Adrenal gland (tissue), 9 donors: ENCODE measurements at regions not wholly inside any gene's neighbourhood (a gene's known extent, or its start where the extent isn't known, plus 50 kb on each side); places are given as distances from the start of the nearest gene placed in this dataset.

ENCODE experiments used
- DNase-seq, 7 donors: peaks; one replicate each; pipeline ENCODE4 v3.0.0-alpha.2; 2019 to 2020
- H3K27ac ChIP-seq, 5 donors: fragments of 200-600 bp; sonication (generic) in 4 of 5; 1 replicate in 3 of 5; 2 replicates in 2 of 5; pipeline versions ENCODE4 v1.5.1 to v1.8.0; 2016 to 2020; ENCODE audit warnings: mild to moderate bottlenecking in 1 of 5
- H3K27me3 ChIP-seq: fragments of 200-600 bp; 2 replicates; pipeline ENCODE4 v1.8.0; 2021
- H3K36me3 ChIP-seq, 2 donors: fragments of 200-600 bp; replicated peaks in 1 of 2; 1 replicate in 1 of 2; 2 replicates in 1 of 2; pipeline versions ENCODE4 v1.5.1 to v1.8.0; 2018 to 2022
- H3K4me1 ChIP-seq, 2 donors: fragments of 200-600 bp; replicated peaks in 1 of 2; 1 replicate in 1 of 2; 2 replicates in 1 of 2; pipeline versions ENCODE4 v1.5.1 to v1.8.0; 2018 to 2021
- H3K4me3 ChIP-seq, 4 donors: fragments of 200-600 bp; sonication (generic) in 3 of 4; one replicate each; pipeline ENCODE4 v1.5.1; 2016 to 2018
- H3K9me3 ChIP-seq, 3 donors: fragments of 200-600 bp; sonication (generic) in 1 of 3; replicated peaks in 1 of 3; 1 replicate in 2 of 3; 2 replicates in 1 of 3; pipeline versions ENCODE4 v1.5.1 to v1.8.0; 2016 to 2021
- CTCF ChIP-seq, 6 experiments: fragments of 450-650 bp in 4 of 6; fragments of 200-600 bp in 2 of 6; sonication (generic) in 1 of 6; IDR thresholded peaks; 1 replicate in 5 of 6; 2 replicates in 1 of 6; pipeline versions ENCODE4 v1.5.1 to v1.8.0; 2016 to 2021; ENCODE audit warnings: antibody characterized with exemption in 6 of 6, mild to moderate bottlenecking in 2 of 6, moderate library complexity in 1 of 6
- POLR2A ChIP-seq, 2 donors: fragments of 450-650 bp; IDR thresholded peaks; one replicate each; pipeline ENCODE4 v1.6.1; 2017; ENCODE audit warnings: antibody characterized with exemption in 2 of 2, mild to moderate bottlenecking in 2 of 2, moderate library complexity in 1 of 2
- WGBS, 4 donors: extraction: QIAGEN DNeasy Blood & Tissue Kit in 2 of 4; methylation state at CpG; one replicate each; pipeline versions ENCODE4 v1.1.5 to v1.1.7; 2013 to 2017; 5-methylcytosine and 5-hydroxymethylcytosine counted together
- intact Hi-C, 2 donors: fragments of 100-400 bp; cut with DNase I; formaldehyde crosslinking; loops; one replicate each; pipeline versions ENCODE4 v1.14.1 to v1.15.0; 2022 to 2023
- donor health status: healthy with polysubstance abuse.
- donor health status: Bipolar disorder and iron deficiency.
- donor health status: DM: yes; HTN: yes; CAD: no.
- donor health status: DM: no; HTN: no; CAD: no.
- donor health status: DM: no; HTN: no; CAD: no.

GRCh38 chr1:170284016-170284415, 138.3 kb downstream of the NTMT2 start:
- H3K4me3 ChIP-seq = peak overlapping the region in 1 of 4 donors; percentile 27

GRCh38 chr1:170284512-170284911, 138.8 kb downstream of the NTMT2 start:
- WGBS, 4 donors = 29 to 37% (median 31%) methylated on average over 7 of the region's 7 CpGs
- H3K4me3 ChIP-seq = peak overlapping the region in 1 of 4 donors; percentile 27
- peak in 1 of 7 donors; percentile 8 for DNase-seq
- intact Hi-C loops = no loop called here
- peaks cover 0 to 6% of the 10 kb centered on the region in 2 donors for H3K4me1 ChIP-seq
- no peaks in the 10 kb centered on the region for H3K9me3 ChIP-seq
- TF ChIP-seq CTCF (IDR thresholded peaks at IDR 0.05) = no peak
- TF ChIP-seq POLR2A (IDR thresholded peaks at IDR 0.05) = no peak
- H3K27me3 ChIP-seq = no peaks in the 10 kb centered on the region
- H3K36me3 ChIP-seq = no peaks in the 10 kb centered on the region
- no peak overlapping the region for H3K27ac ChIP-seq

More at GRCh38 chr1:170284016-170284415, 138.3 kb downstream of the NTMT2 start:
- intact Hi-C loops = no loop called here
- H3K4me1 ChIP-seq = peaks cover 0 to 6% of the 10 kb centered on the region in 2 donors
- no peak for TF ChIP-seq CTCF (IDR thresholded peaks at IDR 0.05)
- TF ChIP-seq POLR2A (IDR thresholded peaks at IDR 0.05) = no peak
- no peak overlapping the region for H3K27ac ChIP-seq
- no peak for DNase-seq
- no peaks in the 10 kb centered on the region for H3K27me3 ChIP-seq
- no peaks in the 10 kb centered on the region for H3K9me3 ChIP-seq
- no peaks in the 10 kb centered on the region for H3K36me3 ChIP-seq
- WGBS, 4 donors = 47 to 58% (median 53%) methylated on average over 3 of the region's 3 CpGs

- no peaks in the 10 kb centered on the region for H3K36me3 ChIP-seq
- peaks cover 0 to 6% of the 10 kb centered on the region in 2 donors for H3K4me1 ChIP-seq
- peak overlapping the region in 1 of 4 donors; percentile 27 for H3K4me3 ChIP-seq
- TF ChIP-seq CTCF (IDR thresholded peaks at IDR 0.05) (no peak), POLR2A (IDR thresholded peaks at IDR 0.05) (no peak)
- no peaks in the 10 kb centered on the region for H3K27me3 ChIP-seq
- DNase-seq = peak in 1 of 7 donors; percentile 62
- H3K27ac ChIP-seq = no peak overlapping the region
- intact Hi-C loops = no loop called here
- 47 to 65% (median 60%) methylated on average over 5 of the region's 5 CpGs for WGBS, 4 donors
- no peaks in the 10 kb centered on the region for H3K9me3 ChIP-seq
Measured at GRCh38 chr1:170284951-170285350, 139.2 kb downstream of the NTMT2 start.

GRCh38 chr1:170288155-170288554, 142.4 kb downstream of the NTMT2 start:
- TF ChIP-seq CTCF (IDR thresholded peaks at IDR 0.05) = no peak
- no peak for TF ChIP-seq POLR2A (IDR thresholded peaks at IDR 0.05)
- no peak for DNase-seq
- Histone ChIP-seq H3K27ac (no peak overlapping the region), H3K4me1 (peaks cover 0 to 6% of the 10 kb centered on the region in 2 donors), H3K36me3 (no peaks in the 10 kb centered on the region), H3K9me3 (no peaks in the 10 kb centered on the region), H3K27me3 (no peaks in the 10 kb centered on the region), H3K4me3 (no peak overlapping the region)
- intact Hi-C loops = no loop called here
- WGBS, 4 donors = 78 to 94% (median 87%) methylated on average over 3 of the region's 3 CpGs
